Neutrophil (primary cell): ENCODE measurements at regions not wholly inside any gene's neighbourhood (a gene's known extent, or its start where the extent isn't known, plus 50 kb on each side); places are given as distances from the start of the nearest gene placed in this dataset.

Experiments used
- H3K27ac ChIP-seq: fragments of 200-600 bp; sonication (generic); 2 replicates; pipeline ENCODE4 v1.5.1; 2016; ENCODE audit warnings: mild to moderate bottlenecking, moderate library complexity
- H3K27me3 ChIP-seq: fragments of 200-600 bp; sonication (generic); 2 replicates; pipeline ENCODE4 v1.6.0; 2016; ENCODE audit warnings: mild to moderate bottlenecking
- H3K36me3 ChIP-seq: fragments of 200-600 bp; sonication (generic); 2 replicates; pipeline ENCODE4 v1.5.1; 2017
- H3K4me1 ChIP-seq, 2 experiments: fragments of 200-600 bp in 1 of 2; sonication (generic) in 1 of 2; 1 replicate in 1 of 2; 2 replicates in 1 of 2; pipeline versions ENCODE4 v1.5.1 to v1.6.1; 2013 to 2016; ENCODE audit warnings: low read depth in 1 of 2, low read length in 1 of 2, mild to moderate bottlenecking in 1 of 2, moderate library complexity in 1 of 2; ENCODE audit not compliant: control insufficient read depth in 1 of 2, insufficient read depth in 1 of 2
- H3K4me3 ChIP-seq, 2 experiments: fragments of 200-600 bp in 1 of 2; sonication (generic) in 1 of 2; 1 replicate in 1 of 2; 2 replicates in 1 of 2; pipeline ENCODE4 v1.5.1; 2013 to 2016; ENCODE audit warnings: low read depth in 1 of 2, low read length in 1 of 2, mild to moderate bottlenecking in 1 of 2, moderate library complexity in 1 of 2
- H3K9me3 ChIP-seq: fragments of 200-600 bp; sonication (generic); 2 replicates; pipeline ENCODE4 v1.5.1; 2016
- TF ChIP-seq, protein P1 (sequence below): fragments of 200-600 bp; sonication (generic); IDR thresholded peaks from 2 replicates; pipeline ENCODE4 v1.5.1; 2016; ENCODE audit warnings: antibody characterized with exemption

- Histone ChIP-seq H3K27me3 (no peaks in the 10 kb centered on the region), H3K36me3 (no peaks in the 10 kb centered on the region), H3K27ac (no peak overlapping the region), H3K4me3 (no peak overlapping the region), H3K9me3 (no peaks in the 10 kb centered on the region), H3K4me1 (no peaks in the 10 kb centered on the region)
- TF ChIP-seq, protein P1, sequence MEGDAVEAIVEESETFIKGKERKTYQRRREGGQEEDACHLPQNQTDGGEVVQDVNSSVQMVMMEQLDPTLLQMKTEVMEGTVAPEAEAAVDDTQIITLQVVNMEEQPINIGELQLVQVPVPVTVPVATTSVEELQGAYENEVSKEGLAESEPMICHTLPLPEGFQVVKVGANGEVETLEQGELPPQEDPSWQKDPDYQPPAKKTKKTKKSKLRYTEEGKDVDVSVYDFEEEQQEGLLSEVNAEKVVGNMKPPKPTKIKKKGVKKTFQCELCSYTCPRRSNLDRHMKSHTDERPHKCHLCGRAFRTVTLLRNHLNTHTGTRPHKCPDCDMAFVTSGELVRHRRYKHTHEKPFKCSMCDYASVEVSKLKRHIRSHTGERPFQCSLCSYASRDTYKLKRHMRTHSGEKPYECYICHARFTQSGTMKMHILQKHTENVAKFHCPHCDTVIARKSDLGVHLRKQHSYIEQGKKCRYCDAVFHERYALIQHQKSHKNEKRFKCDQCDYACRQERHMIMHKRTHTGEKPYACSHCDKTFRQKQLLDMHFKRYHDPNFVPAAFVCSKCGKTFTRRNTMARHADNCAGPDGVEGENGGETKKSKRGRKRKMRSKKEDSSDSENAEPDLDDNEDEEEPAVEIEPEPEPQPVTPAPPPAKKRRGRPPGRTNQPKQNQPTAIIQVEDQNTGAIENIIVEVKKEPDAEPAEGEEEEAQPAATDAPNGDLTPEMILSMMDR = no peak
Measured at GRCh38 chr22:48870436-48870835, 957.2 kb downstream of the BRD1 start.

- TF ChIP-seq, protein P1 = no peak
- H3K4me3 ChIP-seq = no peak overlapping the region
- no peak overlapping the region for H3K27ac ChIP-seq
- H3K9me3 ChIP-seq = no peaks in the 10 kb centered on the region
- H3K27me3 ChIP-seq = peaks cover 3% of the 10 kb centered on the region
- H3K4me1 ChIP-seq = no peaks in the 10 kb centered on the region
- H3K36me3 ChIP-seq = no peaks in the 10 kb centered on the region
Measured at GRCh38 chr22:48869788-48870187, 957.9 kb downstream of the BRD1 start.

- Histone ChIP-seq H3K9me3 (no peaks in the 10 kb centered on the region), H3K4me3 (no peak overlapping the region), H3K4me1 (no peaks in the 10 kb centered on the region), H3K36me3 (no peaks in the 10 kb centered on the region), H3K27me3 (peaks cover 9% of the 10 kb centered on the region), H3K27ac (no peak overlapping the region)
- TF ChIP-seq, protein P1 = no peak
Measured at GRCh38 chr22:48869161-48869560, 958.5 kb downstream of the BRD1 start.

DNA sequence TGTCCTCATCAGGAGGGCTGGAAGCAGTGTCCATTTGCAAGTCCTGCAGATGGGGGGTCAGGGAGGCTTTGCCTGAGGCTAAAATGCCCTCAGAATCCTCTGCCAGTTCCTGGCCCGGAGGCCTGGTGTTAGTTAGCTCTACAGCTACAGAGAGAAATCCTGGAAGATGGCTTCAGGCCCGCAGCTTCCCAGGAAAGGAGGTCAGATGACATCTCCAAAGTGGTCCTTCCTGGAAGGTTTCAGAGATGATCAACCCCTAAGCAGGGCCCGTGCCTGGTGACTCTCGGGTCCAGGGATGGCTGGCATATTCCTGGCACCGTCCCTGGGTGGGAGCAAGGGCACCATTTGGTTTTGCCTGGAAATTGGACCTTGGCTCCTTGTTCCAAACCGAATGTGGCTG is 959.1 kb downstream of the BRD1 start:
- H3K27me3 ChIP-seq = peaks cover 11% of the 10 kb centered on the region
- no peaks in the 10 kb centered on the region for H3K9me3 ChIP-seq
- no peaks in the 10 kb centered on the region for H3K36me3 ChIP-seq
- TF ChIP-seq, protein P1 = no peak
- no peaks in the 10 kb centered on the region for H3K4me1 ChIP-seq
- H3K4me3 ChIP-seq = no peak overlapping the region
- H3K27ac ChIP-seq = no peak overlapping the region

- no peaks in the 10 kb centered on the region for H3K4me1 ChIP-seq
- H3K36me3 ChIP-seq = no peaks in the 10 kb centered on the region
- peaks cover 11% of the 10 kb centered on the region for H3K27me3 ChIP-seq
- H3K4me3 ChIP-seq = no peak overlapping the region
- no peaks in the 10 kb centered on the region for H3K9me3 ChIP-seq
- no peak overlapping the region for H3K27ac ChIP-seq
- TF ChIP-seq, protein P1 = no peak
Measured at GRCh38 chr22:48867891-48868290, 959.8 kb downstream of the BRD1 start.
